ENCODE measurements at regions not wholly inside any gene's neighbourhood (a gene's known extent, or its start where the extent isn't known, plus 50 kb on each side); places are given as distances from the start of the nearest gene placed in this dataset.

- DNase-seq: no peak
Measured at GRCh38 chr5:79868163-79868670, 122.8 kb downstream of the MTX3 start.

- DNase-seq: no peak
Measured at GRCh38 chr5:79865579-79865978, 125.5 kb downstream of the MTX3 start.

- no peak for DNase-seq
Measured at GRCh38 chr5:79864364-79864763, 126.7 kb downstream of the MTX3 start.

- no peak for DNase-seq
Measured at GRCh38 chr5:79859588-79859987, 131.5 kb downstream of the MTX3 start.

- no peak for DNase-seq
Measured at GRCh38 chr5:79858410-79858723, 132.7 kb downstream of the MTX3 start.

- peak; percentile 86 for DNase-seq
Measured at GRCh38 chr5:79857714-79858409, 133.2 kb downstream of the MTX3 start.

- DNase-seq: no peak
Measured at GRCh38 chr5:79856456-79857055, 134.5 kb downstream of the MTX3 start.

- peak; percentile 21 for DNase-seq
Measured at GRCh38 chr5:79853676-79854418, 137.2 kb downstream of the MTX3 start.

- no peak for DNase-seq
Measured at GRCh38 chr5:79853028-79853427, 138.0 kb downstream of the MTX3 start.

GRCh38 chr5:79851391-79851863, 139.6 kb downstream of the MTX3 start:
- no peak for DNase-seq

- DNase-seq: no peak
Measured at GRCh38 chr5:79850941-79851340, 140.1 kb downstream of the MTX3 start.

- DNase-seq: no peak
Measured at GRCh38 chr5:79850316-79850822, 140.7 kb downstream of the MTX3 start.

GRCh38 chr5:79849486-79850315, 141.4 kb downstream of the MTX3 start:
- no peak for DNase-seq

All from activated CD4-positive, alpha-beta T cell treated with anti-CD3 and anti-CD28 coated beads, Interleukin-2, Interleukin-6, amounts not matched to agents 100 ng/mL and 50 ng/mL, durations not matched to agents 16 hours and 8 hours (primary cell).